CD8-positive, alpha-beta memory T cell (primary cell): ENCODE measurements at regions not wholly inside any gene's neighbourhood (a gene's known extent, or its start where the extent isn't known, plus 50 kb on each side); places are given as distances from the start of the nearest gene placed in this dataset.
"Not testable (repeated sequence)": the region's sequence is repeated elsewhere in the genome, so short reads cannot be mapped to it uniquely, and the experiment has no call there.

Experiments
- CTCF ChIA-PET: fragments of 350-600 bp; sonication (Branson Sonifier 250); formaldehyde crosslinking; loops from one replicate; lab custom pipeline; 2021; ENCODE audit warnings: antibody characterized with exemption; lab: Charles Lee
- POLR2A ChIA-PET: fragments of 350-600 bp; sonication (Branson Sonifier 250); formaldehyde crosslinking; loops from one replicate; lab custom pipeline; 2021; ENCODE audit warnings: antibody characterized with exemption; lab: Charles Lee
- DNase-seq, 5 donors: peaks; one replicate each; pipeline versions ENCODE4 v3.0.0 to v3.0.0-alpha.2; 2020 to 2022; ENCODE audit warnings: mixed read lengths in 1 of 5
- H3K27ac ChIP-seq: one replicate; pipeline ENCODE4 v1.7.0; 2013; ENCODE audit warnings: low read depth, mild to moderate bottlenecking, low read length, moderate library complexity
- H3K27me3 ChIP-seq: 2 replicates; pipeline ENCODE4 v1.7.0; 2013; ENCODE audit warnings: low read length, mild to moderate bottlenecking; ENCODE audit not compliant: insufficient read depth, poor library complexity, severe bottlenecking
- H3K36me3 ChIP-seq: 2 replicates; pipeline ENCODE4 v1.7.0; 2013; ENCODE audit warnings: mild to moderate bottlenecking, low read length, moderate library complexity; ENCODE audit not compliant: insufficient read depth
- H3K4me1 ChIP-seq: 2 replicates; pipeline ENCODE4 v1.7.0; 2013; ENCODE audit warnings: mild to moderate bottlenecking, low read length, moderate library complexity; ENCODE audit not compliant: insufficient read depth
- H3K4me3 ChIP-seq: 2 replicates; pipeline ENCODE4 v1.7.0; 2013; ENCODE audit warnings: mild to moderate bottlenecking, low read length
- H3K9me3 ChIP-seq: 2 replicates; pipeline ENCODE4 v1.7.0; 2013; ENCODE audit warnings: mild to moderate bottlenecking, low read length
- H3K27ac Mint-ChIP-seq, 8 donors: one replicate each; pipeline ENCODE4 v1.8.0; 2020 to 2021; ENCODE audit warnings: mixed read lengths in 8 of 8, mild to moderate bottlenecking in 6 of 8, inconsistent platforms in 3 of 8, moderate library complexity in 3 of 8
- H3K27me3 Mint-ChIP-seq, 2 donors: one replicate each; pipeline ENCODE4 v1.8.0; 2020 to 2021; ENCODE audit warnings: mixed read lengths in 2 of 2, mild to moderate bottlenecking in 1 of 2, moderate library complexity in 1 of 2
- H3K36me3 Mint-ChIP-seq, 3 donors: one replicate each; pipeline ENCODE4 v1.8.0; 2020 to 2021; ENCODE audit warnings: mixed read lengths in 3 of 3, inconsistent platforms in 1 of 3, mild to moderate bottlenecking in 1 of 3
- H3K4me1 Mint-ChIP-seq, 3 donors: one replicate each; pipeline ENCODE4 v1.8.0; 2020 to 2021; ENCODE audit warnings: mixed read lengths in 3 of 3, inconsistent platforms in 1 of 3, mild to moderate bottlenecking in 1 of 3
- H3K4me3 Mint-ChIP-seq, 7 donors: one replicate each; pipeline ENCODE4 v1.8.0; 2020 to 2021; ENCODE audit warnings: mixed read lengths in 7 of 7, mild to moderate bottlenecking in 6 of 7, moderate library complexity in 4 of 7, inconsistent platforms in 2 of 7
- H3K9me3 Mint-ChIP-seq, 5 donors: one replicate each; pipeline ENCODE4 v1.8.0; 2020 to 2022; ENCODE audit warnings: mixed read lengths in 5 of 5, mild to moderate bottlenecking in 3 of 5, moderate library complexity in 2 of 5, inconsistent platforms in 1 of 5

DNA sequence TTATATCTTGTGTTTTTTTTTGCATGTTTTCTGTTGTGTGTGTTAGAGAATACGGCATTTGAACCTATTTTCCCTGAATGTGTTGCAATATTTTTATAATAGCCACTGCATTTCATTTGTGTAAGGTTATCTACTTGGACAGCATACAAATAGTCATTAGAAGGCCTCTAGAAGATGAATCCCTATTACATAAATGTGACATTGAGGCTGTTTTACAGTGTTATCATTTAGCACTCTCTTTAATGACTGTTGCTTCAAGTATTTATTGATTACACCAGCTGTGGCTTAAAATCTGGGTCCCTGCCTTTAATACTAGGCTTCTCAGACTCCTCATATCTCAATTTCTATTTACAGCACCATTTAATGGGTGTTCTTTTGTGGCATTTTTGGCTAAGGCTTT is 465.8 kb downstream of the FRK start:
- ChIA-PET POLR2A (no interaction called here), CTCF (no interaction called here)
- H3K4me1 Mint-ChIP-seq = no peaks in the 10 kb centered on the region
- no peaks in the 10 kb centered on the region for H3K27me3 Mint-ChIP-seq
- no peak overlapping the region for H3K4me3 ChIP-seq
- no peaks in the 10 kb centered on the region for H3K36me3 ChIP-seq
- H3K27me3 ChIP-seq = no peaks in the 10 kb centered on the region
- no peak for DNase-seq
- H3K27ac ChIP-seq = no peak overlapping the region
- H3K27ac Mint-ChIP-seq = no peak overlapping the region
- H3K4me1 ChIP-seq = no peaks in the 10 kb centered on the region
- H3K4me3 Mint-ChIP-seq = no peak overlapping the region
- no peaks in the 10 kb centered on the region for H3K9me3 ChIP-seq
- H3K9me3 Mint-ChIP-seq = peaks cover 8 to 20% (median 10%) of the 10 kb centered on the region in 5 donors
- H3K36me3 Mint-ChIP-seq = no peaks in the 10 kb centered on the region

DNA sequence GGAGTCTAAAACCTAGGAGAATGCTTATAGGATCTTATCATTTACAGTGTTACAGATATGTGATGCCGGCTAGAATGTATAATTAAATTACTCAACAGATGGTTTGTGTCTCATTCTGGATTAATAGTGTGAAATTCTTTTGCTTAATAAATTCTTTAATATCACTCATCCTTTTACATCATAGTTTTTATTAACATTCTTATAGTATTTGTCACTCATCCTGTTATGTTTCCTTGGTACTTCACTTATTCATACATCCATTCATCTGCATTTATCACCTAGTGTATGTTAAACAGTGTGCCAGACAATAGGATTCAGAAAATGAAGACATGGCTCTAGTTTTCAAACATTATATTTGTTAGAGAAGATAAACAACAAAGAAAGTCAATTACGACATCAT is 468.7 kb downstream of the FRK start:
- H3K27ac ChIP-seq = no peak overlapping the region
- no peak for DNase-seq
- no peak overlapping the region for H3K4me3 Mint-ChIP-seq
- H3K4me1 ChIP-seq = no peaks in the 10 kb centered on the region
- no peaks in the 10 kb centered on the region for H3K27me3 Mint-ChIP-seq
- H3K9me3 ChIP-seq = no peaks in the 10 kb centered on the region
- no peaks in the 10 kb centered on the region for H3K36me3 ChIP-seq
- no peak overlapping the region for H3K4me3 ChIP-seq
- no peaks in the 10 kb centered on the region for H3K27me3 ChIP-seq
- no peaks in the 10 kb centered on the region for H3K36me3 Mint-ChIP-seq
- ChIA-PET POLR2A (no interaction called here), CTCF (no interaction called here)
- peaks cover 7 to 18% (median 10%) of the 10 kb centered on the region in 5 donors for H3K9me3 Mint-ChIP-seq
- H3K4me1 Mint-ChIP-seq = no peaks in the 10 kb centered on the region
- H3K27ac Mint-ChIP-seq = no peak overlapping the region

DNA sequence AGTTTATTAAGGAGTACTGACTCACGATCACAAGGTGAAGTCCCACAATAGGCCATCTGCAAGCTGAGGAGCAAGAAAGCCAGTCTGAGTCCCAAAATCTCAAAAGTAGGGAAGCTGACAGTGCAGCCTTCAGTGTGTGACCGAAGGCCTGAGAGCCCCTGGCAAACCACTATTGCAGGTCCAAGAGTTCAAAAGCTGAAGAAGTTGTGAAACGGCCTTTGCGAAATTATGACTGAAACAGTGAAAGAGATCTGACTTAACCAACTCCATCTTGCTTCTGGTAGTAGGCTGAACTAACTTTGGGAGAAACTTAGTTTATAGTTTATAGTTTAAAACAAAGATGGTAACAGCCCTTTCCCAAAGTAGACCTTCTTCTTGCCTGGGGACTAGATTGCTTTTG is 471.6 kb downstream of the FRK start:
- H3K4me3 ChIP-seq, POLR2A ChIA-PET, H3K27me3 ChIP-seq, H3K9me3 ChIP-seq, H3K27ac ChIP-seq, CTCF ChIA-PET, DNase-seq, H3K4me1 ChIP-seq, H3K36me3 Mint-ChIP-seq, H3K4me1 Mint-ChIP-seq, H3K27ac Mint-ChIP-seq, H3K27me3 Mint-ChIP-seq, H3K36me3 ChIP-seq: not testable (repeated sequence)
- Mint-ChIP-seq H3K4me3 (peak overlapping the region in 1 of 7 donors; percentile 11), H3K9me3 (peaks cover 8 to 19% (median 11%) of the 10 kb centered on the region in 5 donors)

DNA sequence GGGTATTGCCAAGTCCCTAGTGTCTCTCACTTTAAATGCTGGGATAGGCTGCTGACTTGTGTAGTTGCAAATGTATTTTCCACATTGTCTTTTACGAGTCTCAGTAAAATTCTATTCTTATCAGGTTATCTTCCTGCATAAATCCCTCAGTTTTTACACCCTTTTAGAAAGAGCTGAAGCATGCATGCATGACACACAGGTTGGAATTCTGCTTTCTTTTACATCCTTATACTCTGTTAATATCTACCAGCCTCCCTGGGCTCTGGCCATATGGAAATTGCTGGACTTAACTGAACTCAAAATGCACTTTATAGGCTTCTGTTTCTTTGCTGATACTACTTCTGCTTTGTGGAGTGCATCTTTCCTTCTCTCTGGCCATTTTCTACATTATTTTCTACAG is 477.4 kb downstream of the FRK start:
- Histone ChIP-seq H3K27me3 (no peaks in the 10 kb centered on the region), H3K36me3 (no peaks in the 10 kb centered on the region), H3K4me1 (no peaks in the 10 kb centered on the region), H3K9me3 (no peaks in the 10 kb centered on the region), H3K27ac (no peak overlapping the region), H3K4me3 (no peak overlapping the region)
- DNase-seq = no peak
- peaks cover 2 to 11% (median 2%) of the 10 kb centered on the region in 5 donors for H3K9me3 Mint-ChIP-seq
- H3K27me3 Mint-ChIP-seq = no peaks in the 10 kb centered on the region
- ChIA-PET CTCF (no interaction called here), POLR2A (no interaction called here)
- no peaks in the 10 kb centered on the region for H3K36me3 Mint-ChIP-seq
- H3K27ac Mint-ChIP-seq = no peak overlapping the region
- H3K4me1 Mint-ChIP-seq = no peaks in the 10 kb centered on the region
- no peak overlapping the region for H3K4me3 Mint-ChIP-seq

DNA sequence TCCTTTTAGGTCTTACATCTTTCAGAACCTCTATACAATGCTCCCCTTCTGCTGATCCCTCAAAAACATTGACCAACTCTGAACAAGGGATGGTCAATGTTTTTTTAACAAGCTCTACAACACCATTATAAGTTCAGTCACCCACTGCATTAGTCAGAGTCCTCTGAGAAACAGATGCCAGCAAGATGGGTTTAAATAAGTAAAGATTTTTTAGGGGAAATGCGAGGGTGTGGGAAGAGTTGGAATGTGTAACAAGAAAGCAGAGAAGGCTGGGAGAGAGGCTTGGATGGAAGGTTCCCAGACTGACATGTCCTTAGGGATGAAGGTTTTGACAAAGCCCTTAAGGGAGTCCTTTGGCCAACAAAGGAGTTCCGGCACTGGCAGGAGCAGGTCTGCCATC is 478.3 kb downstream of the FRK start:
- CTCF ChIA-PET = no interaction called here
- no peak overlapping the region for H3K4me3 ChIP-seq

DNA sequence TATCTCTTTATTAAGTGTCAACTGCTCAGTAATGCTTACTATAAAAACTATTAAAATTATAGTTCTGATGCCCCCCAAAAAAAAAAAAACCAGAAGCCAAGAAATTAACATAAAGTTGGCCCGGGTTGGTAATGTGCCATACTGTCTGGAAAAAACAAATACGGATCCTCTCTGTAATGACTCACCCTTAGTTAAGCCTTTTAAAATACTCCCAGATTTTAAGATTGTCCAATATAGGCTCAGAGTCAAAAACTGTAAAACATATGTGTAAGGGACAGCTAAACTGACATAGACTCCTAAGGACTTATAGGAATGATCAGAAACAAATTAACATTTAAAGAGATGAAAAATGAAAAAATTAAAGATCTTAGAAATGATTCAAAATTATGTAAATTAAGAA is 481.1 kb downstream of the FRK start:
- POLR2A ChIA-PET, H3K36me3 ChIP-seq, H3K9me3 ChIP-seq, H3K27ac Mint-ChIP-seq, H3K36me3 Mint-ChIP-seq, H3K4me3 ChIP-seq, H3K27ac ChIP-seq, CTCF ChIA-PET, H3K4me1 ChIP-seq, H3K4me1 Mint-ChIP-seq, H3K4me3 Mint-ChIP-seq, H3K27me3 Mint-ChIP-seq, DNase-seq, H3K27me3 ChIP-seq: not testable (repeated sequence)
- peaks cover 0 to 11% (median 2%) of the 10 kb centered on the region in 5 donors for H3K9me3 Mint-ChIP-seq

More for the DNA sequence above, 478.3 kb downstream of the FRK start:
- H3K4me1 ChIP-seq = no peaks in the 10 kb centered on the region
- Mint-ChIP-seq H3K9me3 (peaks cover 2 to 11% (median 2%) of the 10 kb centered on the region in 5 donors), H3K27ac (no peak overlapping the region), H3K4me3 (no peak overlapping the region), H3K27me3 (peaks cover 0 to 1% of the 10 kb centered on the region in 2 donors), H3K36me3 (no peaks in the 10 kb centered on the region), H3K4me1 (no peaks in the 10 kb centered on the region)
- no peaks in the 10 kb centered on the region for H3K9me3 ChIP-seq
- no peaks in the 10 kb centered on the region for H3K36me3 ChIP-seq
- H3K27me3 ChIP-seq = no peaks in the 10 kb centered on the region
- POLR2A ChIA-PET = no interaction called here
- DNase-seq = no peak
- H3K27ac ChIP-seq = no peak overlapping the region

DNA sequence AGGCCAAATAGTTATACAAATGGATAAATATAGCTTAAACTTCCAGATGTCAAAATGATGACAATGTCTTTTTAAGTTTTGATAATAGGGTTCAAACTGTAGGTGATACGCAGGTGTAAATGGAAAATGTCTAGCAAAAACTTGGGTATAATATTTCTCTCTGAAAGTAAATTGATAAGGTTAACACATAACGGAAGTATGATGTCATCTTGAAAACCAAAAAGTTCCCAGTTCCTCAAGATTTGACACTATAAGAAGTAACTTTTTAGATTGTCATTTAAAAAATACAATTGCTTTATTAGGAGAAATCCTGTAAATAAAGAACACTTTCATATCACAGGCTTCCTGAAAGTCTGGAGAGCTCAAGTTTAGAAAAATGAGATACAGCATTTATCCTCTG is 483.4 kb downstream of the FRK start:
- POLR2A ChIA-PET = no interaction called here

DNA sequence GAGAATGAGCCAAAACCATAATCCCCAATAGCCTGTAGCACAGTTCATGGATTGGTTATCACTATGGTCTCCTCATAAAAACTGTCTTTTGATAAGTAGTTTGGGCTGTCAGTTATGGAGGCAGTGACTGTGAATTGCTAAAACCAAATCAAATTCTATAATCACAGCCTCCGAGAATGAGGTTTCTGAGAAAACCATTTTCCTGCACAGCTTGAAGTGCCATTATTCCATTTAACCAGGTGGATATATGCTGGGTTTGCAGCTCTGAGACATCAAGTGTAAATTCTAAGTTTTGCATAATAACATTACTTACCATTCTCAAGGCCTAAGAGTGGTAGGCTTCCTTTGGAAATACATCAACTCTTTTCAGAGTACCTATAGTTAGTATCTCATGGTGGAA is 485.4 kb downstream of the FRK start:
- Histone ChIP-seq H3K27ac (no peak overlapping the region), H3K9me3 (no peaks in the 10 kb centered on the region), H3K4me3 (no peak overlapping the region), H3K4me1 (no peaks in the 10 kb centered on the region), H3K36me3 (no peaks in the 10 kb centered on the region), H3K27me3 (no peaks in the 10 kb centered on the region)
- H3K4me3 Mint-ChIP-seq = no peak overlapping the region
- ChIA-PET POLR2A (no interaction called here), CTCF (no interaction called here)
- no peak for DNase-seq
- no peaks in the 10 kb centered on the region for H3K4me1 Mint-ChIP-seq
- peaks cover 0 to 3% (median 0%) of the 10 kb centered on the region in 5 donors for H3K9me3 Mint-ChIP-seq
- H3K27me3 Mint-ChIP-seq = peaks cover 0 to 1% of the 10 kb centered on the region in 2 donors
- H3K27ac Mint-ChIP-seq = no peak overlapping the region
- no peaks in the 10 kb centered on the region for H3K36me3 Mint-ChIP-seq

More for the DNA sequence above, 483.4 kb downstream of the FRK start:
- CTCF ChIA-PET = no interaction called here
- no peak for DNase-seq
- Mint-ChIP-seq H3K27me3 (peaks cover 0 to 1% of the 10 kb centered on the region in 2 donors), H3K27ac (no peak overlapping the region), H3K4me3 (no peak overlapping the region), H3K9me3 (peaks cover 0 to 6% (median 0%) of the 10 kb centered on the region in 5 donors), H3K36me3 (no peaks in the 10 kb centered on the region), H3K4me1 (no peaks in the 10 kb centered on the region)
- H3K4me1 ChIP-seq = no peaks in the 10 kb centered on the region
- no peak overlapping the region for H3K4me3 ChIP-seq
- no peaks in the 10 kb centered on the region for H3K36me3 ChIP-seq
- H3K9me3 ChIP-seq = no peaks in the 10 kb centered on the region
- no peak overlapping the region for H3K27ac ChIP-seq
- H3K27me3 ChIP-seq = no peaks in the 10 kb centered on the region

DNA sequence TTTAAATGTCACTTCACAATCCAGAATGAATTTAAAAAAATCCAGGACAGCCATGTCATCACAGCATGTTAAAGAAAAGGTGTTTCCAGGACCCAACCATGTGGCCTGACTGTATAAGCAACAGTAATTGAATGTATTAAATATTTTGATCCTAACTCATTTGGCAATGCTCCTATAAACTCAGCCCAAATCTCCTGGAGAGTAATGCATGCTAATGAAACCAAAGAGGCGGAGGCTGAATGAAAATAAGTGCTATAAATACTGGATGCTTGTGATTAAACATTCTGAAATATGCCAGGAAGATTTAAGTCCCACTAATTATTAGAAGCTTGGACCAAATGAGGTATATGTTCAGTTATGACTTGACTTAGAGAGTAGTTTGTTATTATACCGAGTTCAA is 486.8 kb downstream of the FRK start:
- no peaks in the 10 kb centered on the region for H3K27me3 ChIP-seq
- POLR2A ChIA-PET = no interaction called here
- Mint-ChIP-seq H3K36me3 (no peaks in the 10 kb centered on the region), H3K4me1 (no peaks in the 10 kb centered on the region), H3K4me3 (no peak overlapping the region), H3K27me3 (peaks cover 0 to 1% of the 10 kb centered on the region in 2 donors), H3K27ac (no peak overlapping the region), H3K9me3 (peaks cover 0 to 3% (median 0%) of the 10 kb centered on the region in 5 donors)
- H3K4me1 ChIP-seq = no peaks in the 10 kb centered on the region
- H3K9me3 ChIP-seq = no peaks in the 10 kb centered on the region
- no peak overlapping the region for H3K27ac ChIP-seq
- DNase-seq = no peak
- H3K36me3 ChIP-seq = no peaks in the 10 kb centered on the region
- H3K4me3 ChIP-seq = no peak overlapping the region
- CTCF ChIA-PET = no interaction called here
